GM18873 (cell line): ENCODE measurements at regions not wholly inside any gene's neighbourhood (a gene's known extent, or its start where the extent isn't known, plus 50 kb on each side); places are given as distances from the start of the nearest gene placed in this dataset.
"Not testable (repeated sequence)": the region's sequence is repeated elsewhere in the genome, so short reads cannot be mapped to it uniquely, and the experiment has no call there.

Experiments
- ATAC-seq: cut with Tn5 transposase; IDR thresholded peaks from one replicate; pipeline ENCODE4 v1.9.1; 2021; ENCODE audit warnings: mild to moderate bottlenecking, moderate library complexity, moderate number of reproducible peaks; ENCODE audit not compliant: unreplicated experiment, low FRiP score

DNA sequence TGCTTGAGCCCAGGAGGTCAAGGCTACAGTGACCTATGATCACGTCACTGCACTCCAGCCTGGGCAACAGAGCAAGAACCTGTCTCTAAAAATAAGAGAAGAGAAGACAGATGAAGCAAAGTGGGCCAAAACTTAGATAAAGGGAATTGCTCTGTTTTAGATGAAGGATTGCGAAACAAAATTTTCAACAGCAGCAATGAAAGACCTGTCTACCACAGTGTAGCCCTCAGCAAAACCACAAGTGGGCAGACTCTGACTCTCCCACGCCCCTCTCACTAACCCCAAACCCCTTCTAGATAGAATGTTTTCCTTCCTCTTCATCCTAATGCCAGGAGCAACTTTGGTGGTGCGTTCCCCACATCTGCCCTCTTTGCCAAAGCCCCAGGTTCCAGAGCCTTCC, 105.6 kb upstream of the ALDH3B2 start:
- no peak for ATAC-seq

DNA sequence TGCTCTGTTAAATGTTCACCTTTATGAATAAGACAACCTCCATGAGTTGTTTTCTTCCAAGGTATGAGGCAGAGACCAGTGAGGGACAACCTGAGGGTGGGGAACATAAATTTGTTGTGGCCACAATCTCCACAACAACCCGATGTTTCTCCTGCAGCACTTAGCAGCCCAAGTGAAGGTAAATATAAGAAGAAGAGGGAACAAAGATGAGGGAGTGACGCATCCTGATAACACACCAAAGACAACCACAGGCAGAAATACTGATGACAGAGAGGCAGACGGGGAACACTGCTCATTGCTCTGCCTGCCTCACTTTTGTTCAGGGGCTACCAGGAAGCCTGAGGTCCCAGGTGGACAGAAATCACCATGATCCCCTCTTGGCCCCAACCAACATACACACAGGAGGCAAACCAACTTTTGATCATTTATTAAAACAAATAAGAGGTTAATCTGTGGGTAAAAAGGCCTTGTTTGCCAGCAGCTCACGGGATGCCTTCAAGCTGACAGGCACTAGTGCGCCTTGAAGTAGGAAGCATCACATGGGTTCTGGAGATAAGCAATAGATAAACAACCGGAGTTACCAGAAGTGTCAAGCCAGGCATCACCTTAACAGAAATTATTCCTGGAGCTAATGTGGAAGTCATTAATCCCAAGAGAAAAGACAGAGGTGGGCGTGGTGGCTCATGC, 104.9 kb upstream of the ALDH3B2 start:
- ATAC-seq = not testable (repeated sequence)

DNA sequence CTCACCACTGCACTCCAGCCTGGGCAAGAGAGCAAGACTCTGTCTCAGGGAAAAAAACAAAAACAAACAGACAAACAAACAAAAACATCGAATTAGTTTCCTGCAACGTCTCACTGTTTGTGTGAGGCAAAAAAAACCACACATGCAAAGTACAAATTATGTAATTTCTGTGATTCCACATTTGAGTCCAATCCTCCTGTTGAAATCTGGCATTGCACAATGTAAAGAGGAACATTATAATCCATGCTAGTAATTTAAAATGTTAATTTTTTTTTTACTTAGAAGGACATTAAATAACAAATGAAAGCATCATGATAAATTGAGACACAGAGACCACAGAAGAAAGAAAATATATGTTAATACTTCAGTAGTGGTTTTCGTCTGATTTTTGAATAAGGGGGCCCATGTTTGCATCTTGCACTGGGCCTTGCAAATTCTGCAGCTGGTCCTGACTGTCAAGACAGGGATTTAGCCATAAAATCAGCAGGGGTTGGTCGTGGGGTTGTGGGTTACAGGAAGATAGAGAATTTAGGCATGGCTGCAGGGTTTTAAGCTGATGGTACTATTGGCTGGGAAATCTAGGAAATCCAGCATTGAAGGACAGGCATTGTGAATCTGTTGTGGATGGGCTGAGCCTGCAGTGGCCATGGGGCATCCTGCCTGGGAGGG, 102.6 kb upstream of the ALDH3B2 start:
- no peak for ATAC-seq

DNA sequence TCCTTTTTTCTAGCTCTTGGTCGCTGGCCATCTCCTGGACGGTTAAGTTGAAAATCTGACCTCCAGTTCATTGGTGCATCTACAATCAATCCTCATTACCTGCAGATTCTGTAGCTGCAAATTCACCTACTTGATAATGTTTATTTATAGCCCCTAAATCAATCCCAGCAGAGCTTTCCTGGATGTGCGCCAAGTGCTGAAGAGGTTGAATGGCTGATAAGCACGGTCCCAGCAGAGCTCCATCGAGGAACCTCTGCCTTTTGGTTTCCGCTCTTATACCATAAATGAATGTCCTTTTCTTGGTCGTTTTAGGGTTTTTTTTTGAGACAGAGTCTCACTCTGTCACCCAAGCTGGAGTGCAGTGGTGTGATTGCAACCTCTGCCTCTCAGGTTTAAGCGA, 99.8 kb upstream of the ALDH3B2 start:
- ATAC-seq = not testable (repeated sequence)

DNA sequence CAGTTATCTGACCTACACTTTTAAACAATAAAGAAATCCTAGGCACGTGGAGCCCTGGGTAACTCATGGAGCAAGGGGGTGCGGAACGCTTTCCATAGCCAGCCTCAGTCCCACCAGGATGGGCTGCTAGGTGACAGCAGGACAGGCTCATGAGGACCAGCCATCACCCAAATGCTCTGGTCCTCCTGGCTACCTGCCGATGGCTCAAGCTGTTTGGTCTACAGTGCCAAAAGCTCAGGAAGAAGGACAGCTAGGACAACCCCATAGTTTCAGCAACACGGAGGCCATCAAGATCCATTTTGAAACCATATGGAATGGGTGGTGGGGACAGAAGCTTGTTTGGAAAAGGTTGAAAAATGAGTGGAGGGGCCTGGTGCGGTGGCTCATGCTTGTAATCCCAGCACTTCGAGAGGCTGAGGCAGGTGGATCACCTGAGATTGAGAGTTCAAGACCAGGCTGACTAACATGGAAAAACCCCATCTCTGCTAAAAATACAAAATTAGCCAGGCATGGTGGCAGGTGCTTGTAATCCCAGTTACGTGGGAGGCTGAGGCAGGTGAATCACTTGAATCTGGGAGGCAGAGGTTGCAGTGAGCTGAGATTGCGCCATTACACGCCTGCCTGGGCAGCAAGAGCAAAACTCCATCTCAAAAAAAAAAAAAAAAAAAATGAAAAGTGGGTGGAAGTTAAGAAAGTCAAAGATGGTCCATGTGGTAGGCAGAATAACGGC, 93.7 kb upstream of the ALDH3B2 start:
- ATAC-seq = not testable (repeated sequence)

DNA sequence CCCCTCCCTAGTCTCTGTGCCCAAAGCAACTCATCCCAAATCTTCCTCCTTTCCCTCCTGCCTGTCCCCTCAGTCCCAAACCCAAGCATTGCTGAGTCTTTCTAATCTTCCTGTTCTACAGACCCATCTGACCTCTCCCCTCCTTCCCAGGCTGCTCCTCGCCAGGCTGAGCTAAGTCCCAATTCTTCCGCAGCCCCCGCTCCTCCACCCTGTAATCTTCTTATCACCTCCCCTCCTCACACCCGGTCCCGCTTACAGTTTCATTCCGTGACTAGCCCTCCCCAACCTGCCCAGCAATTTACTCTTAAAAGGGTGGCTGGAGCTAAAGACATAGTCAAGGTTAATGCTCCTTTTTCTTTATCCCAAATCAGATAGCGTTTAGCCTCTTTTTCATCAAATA, 86.8 kb upstream of the ALDH3B2 start:
- ATAC-seq = not testable (repeated sequence)

DNA sequence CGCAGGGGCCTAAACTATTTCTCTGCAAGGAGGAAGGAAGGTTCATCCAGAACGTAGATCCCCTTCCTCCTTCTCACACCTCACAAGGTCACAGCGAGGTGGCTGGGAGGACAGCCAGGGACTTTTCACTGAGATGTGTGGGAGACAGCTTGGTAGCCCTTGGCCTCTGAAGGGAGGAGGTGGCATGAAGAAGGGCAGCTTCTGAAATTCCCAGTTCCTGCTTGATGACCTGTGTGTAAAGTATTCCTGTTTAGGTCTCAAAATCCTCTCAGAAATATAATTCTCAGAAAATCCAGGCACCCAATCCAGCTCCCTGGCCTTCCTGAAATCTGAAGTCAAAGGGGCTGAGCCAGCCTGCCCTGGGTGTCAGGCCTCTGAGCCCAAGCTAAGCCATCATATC, 84.9 kb upstream of the ALDH3B2 start:
- not testable (repeated sequence) for ATAC-seq

DNA sequence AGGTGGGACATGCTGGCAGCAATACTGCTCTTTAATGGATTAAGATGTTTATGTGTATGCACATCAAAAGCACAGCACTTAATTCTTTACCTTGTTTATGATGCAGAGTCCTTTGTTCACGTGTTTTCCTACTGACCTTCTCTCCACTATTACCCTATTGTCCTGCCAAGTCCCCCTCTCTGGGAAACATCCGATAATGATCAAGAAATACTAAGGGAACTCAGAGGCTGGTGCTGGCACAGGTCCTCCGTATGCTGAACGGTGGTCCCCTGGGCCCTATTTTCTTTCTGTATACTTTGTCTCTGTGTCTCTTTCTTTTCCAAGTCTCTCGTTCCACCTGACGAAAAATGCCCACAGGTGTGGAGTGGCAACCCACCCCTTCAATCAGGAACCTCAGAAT, 84.0 kb upstream of the ALDH3B2 start:
- ATAC-seq = not testable (repeated sequence)

DNA sequence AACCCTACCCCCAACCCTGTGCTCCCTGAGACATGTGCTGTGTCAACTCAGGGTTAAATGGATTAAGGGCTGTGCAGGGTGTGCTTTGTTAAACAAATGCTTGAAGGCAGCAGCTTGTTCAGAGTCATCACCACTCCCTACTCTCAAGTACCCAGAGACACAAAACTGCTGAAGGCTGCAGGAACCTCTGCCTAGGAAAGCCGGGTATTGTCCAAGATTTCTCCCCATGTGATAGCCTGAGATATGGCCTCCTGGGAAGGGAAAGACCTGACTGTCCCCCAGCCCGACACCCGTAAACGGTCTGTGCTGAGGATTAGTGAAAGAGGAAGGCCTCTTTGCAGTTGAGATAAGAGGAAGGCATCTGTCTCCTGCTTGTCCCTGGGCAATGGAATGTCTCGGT, 83.6 kb upstream of the ALDH3B2 start:
- ATAC-seq = not testable (repeated sequence)

DNA sequence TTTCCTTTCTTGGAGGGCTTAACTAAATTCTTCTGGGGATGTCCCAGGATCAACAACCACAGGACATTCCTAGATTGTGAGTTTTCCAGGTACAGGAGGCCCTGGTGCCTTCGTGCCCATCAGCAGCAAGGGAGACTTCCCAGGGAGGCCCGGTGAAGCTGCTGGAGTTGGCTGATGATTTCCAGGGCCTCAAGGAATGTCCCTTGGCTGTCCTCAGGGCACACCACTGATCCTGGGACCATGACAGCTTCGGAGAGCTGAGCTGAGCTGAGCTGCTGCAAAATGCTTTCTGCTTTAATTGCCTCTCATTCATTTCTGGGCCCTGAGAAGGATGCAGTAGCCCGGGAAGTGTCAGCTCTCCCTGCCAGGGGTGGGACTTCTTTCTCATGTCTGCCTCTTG, 79.4 kb upstream of the ALDH3B2 start:
- ATAC-seq = not testable (repeated sequence)

DNA sequence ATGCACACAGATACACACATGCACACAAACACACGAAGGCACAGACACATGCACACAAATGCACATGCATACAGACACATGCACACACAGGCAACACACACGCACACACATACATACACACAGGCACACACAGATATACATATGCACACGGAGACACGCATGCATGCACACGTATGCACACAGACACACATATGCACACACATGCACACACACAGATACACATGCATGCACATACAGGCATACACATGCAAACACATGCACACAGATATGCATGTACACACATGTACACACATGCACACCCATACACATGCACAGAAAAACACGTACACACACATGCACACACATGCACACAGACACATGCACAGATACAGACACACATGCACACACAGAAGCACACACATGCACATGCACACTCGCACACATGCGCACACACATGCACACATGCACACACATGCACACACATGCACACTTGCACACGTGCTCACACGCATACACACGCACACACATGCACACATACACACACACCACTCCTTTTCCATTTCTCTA, 70.8 kb upstream of the ALDH3B2 start:
- ATAC-seq = no peak

DNA sequence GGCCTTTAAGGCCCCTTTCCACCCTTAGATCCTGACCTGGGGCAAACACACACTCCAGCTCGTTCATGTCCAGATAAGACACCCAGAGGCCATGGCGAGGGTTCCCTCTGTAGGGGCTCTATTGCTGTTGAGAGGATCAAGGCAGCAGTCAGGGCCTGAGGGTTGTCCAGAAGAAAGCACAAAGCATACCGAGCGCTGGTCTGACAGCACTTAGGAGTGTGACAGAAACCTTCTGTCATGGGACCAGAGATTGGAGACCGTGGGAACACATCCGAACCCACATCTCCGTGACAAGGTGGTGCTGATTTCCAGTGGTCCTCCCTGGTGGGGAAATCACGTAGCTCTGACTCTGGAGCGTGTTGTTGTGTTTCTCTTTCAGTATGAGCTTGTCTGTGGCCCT, 69.8 kb upstream of the ALDH3B2 start:
- not testable (repeated sequence) for ATAC-seq

DNA sequence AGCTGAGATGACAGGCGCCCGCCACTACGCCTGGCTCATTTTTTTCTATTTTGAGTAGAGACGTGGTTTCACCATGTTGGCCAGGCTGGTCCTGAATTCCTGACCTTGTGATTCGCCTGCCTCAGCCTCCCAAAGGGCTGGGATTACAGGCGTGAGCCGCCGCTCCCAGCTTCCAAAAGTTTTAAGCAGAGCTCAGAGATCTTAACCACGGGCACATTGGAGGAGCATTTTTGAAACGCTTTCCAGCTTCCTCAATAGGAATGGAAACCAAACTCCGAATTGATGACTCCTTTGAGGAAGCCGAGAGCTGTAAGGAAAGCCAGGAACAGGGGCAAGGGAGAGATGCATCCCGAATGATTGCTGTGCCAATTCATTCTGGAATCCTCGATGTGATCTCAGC, 63.8 kb upstream of the ALDH3B2 start:
- ATAC-seq = not testable (repeated sequence)

DNA sequence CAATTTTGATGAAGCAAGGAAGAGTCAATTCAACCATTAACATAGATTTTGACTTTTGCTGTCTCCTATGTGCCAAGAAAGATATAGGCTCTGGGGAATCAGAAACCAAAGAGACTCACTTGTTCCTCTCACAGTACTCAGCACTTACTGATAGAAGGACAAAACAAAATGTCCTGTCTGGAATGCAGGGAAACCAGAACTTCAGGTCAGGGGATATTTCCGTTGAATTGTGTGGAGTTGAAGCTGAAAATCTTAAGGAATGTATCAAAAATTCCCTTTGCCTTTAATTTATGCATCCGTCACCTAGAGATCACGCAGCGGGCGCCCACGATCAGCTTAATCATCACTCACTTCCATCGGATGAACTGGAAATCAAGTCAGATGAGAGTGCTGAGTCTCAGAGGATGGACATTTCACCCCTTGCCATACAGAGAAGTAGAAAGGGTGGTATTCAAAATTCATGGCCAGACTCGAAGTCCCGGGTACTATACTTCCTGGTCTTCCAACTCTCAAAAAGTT, 63.2 kb upstream of the ALDH3B2 start:
- ATAC-seq = not testable (repeated sequence)

DNA sequence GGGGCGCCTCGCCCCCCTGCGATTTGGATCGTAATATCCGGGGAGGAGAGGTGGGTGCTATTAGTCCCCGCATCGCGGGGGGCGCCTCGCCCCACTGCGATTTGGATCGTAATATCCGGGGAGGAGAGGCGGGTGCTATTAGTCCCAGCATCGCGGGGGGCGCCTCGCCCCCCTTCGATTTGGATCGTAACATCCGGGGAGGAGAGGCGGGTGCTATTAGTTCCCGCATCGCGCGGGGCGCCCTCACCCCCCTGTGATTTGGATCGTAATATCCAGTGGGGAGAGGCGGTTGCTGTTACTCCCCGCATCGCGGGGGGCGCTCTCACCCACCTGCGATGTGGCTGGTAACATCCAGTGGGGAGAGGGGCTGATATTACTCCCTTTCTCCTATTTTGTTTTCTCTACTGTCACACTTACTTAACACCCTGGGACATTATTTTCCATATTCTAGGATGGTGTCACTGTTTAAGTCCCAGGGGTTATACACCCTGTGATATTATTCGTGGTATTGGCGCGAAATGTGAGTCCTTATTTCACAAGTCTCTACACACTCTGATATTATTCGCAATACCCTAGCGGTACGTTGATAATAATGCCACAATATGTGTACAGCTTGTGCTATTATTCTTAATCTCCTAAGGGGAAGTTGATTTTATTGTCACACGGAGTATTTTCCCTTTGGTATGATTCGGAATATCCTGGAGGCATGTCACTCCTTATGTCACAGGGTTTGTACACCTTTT, 57.8 kb upstream of the ALDH3B2 start:
- no peak for ATAC-seq

DNA sequence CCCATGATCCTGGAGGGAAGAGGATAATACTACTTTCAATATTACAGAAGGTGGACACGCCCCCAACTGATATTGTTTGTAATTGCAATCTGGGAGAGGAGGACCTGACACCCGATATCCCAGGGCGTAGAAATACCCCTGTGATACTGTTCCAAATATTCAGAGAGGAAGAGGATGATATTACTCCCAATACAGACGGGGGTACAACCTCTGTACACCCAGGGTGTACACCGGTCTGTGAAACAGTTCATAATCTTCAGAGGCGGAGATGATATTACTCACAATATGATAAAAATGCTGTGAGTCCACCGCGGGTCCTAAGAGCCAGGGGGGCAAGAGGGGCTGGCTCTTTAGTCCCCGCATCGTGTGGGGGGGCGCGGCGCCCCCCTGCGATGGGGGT, 57.2 kb upstream of the ALDH3B2 start:
- no peak for ATAC-seq

DNA sequence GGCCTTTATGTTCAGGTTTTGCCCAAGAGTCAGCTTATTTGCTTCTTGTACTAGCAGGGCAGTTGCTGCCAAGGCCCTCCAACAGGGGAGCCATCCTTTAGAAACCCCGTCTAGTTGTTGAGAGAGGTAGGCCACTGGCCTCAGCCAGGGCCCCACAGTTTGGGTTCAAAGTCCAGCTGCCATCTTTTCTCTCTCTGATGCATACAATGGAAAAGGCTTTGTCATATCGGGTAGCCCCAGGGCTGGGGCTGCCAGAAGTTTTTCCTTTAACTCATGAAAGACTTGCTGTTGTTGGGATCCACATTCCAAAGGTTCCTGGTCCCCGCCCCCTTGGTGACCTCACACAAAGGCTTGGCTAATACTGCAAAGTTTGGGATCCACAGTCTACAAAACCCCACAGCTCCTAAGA, 53.7 kb upstream of the ALDH3B2 start:
- ATAC-seq = not testable (repeated sequence)

DNA sequence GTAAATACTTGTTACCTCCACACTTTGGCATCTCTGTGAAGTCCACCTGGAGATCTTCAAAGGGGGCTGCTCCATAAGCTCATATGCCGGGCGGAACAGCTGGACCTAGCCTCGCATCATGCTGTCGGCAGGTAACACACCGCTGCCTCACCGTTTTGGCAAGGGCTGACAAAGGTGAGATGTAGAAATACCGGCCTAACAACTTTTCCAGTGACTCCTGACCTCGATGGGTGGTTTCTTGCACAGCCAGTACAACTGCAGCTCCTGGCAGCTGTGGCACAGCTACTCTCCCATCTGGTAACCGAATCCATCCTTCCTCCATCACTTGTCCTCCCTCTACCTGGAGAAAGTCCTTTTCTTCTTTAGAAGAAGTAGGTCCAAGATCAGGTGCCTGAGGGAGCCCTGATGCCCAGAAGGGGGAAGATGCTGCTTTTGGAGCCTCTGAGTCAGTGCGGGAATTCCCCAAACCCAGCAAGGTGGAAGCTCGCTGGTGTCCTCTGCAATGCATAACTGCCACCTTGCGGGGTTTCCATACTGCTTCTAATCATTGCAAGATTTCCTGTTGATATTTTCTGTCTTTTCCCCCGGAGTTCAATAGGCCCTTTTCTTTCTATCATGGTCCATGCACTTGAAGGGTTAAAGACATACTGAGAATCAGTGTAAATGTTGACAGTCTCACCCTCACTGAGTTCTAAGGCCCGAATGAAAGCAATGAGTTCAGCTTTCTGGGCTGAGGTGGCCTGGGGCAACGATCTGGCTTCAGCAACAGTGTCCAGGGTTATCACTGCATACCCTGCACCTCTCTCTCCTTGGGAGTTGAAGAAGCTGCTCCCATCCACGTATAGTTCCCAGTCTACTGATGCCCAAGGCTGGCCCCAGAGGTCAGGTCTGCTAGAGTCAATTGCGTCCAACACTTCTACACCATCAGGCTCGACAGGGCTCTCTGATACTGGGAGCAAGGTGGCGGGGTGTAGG, 52.9 kb upstream of the ALDH3B2 start:
- ATAC-seq = not testable (repeated sequence)
